K562 (cell line): ENCODE measurements at regions not wholly inside any gene's neighbourhood (a gene's known extent, or its start where the extent isn't known, plus 50 kb on each side); places are given as distances from the start of the nearest gene placed in this dataset.
A peak's percentile ranks its signal among the peaks of the same experiment; 100 is the strongest.

Experiments
- ATAC-seq: fragments of 200-7000 bp; cut with Tn5 transposase; 3 replicates; pipeline ENCODE4 v1.9.1; 2020; ENCODE audit warnings: moderate library complexity
- BruUV-seq: library from RNA; stranded (reverse); fragments of 400-500 nt; replicated peaks from 2 replicates; lab custom pipeline; 2021; lab: Mats Ljungman, UMichigan
- CTCF ChIA-PET: fragments of 300-600 bp; formaldehyde crosslinking; extraction: SDS; loops from one replicate; lab custom pipeline; 2021; ENCODE audit warnings: low intra/inter-chr PET ratio; lab: Yijun Ruan, JAX
- POLR2A ChIA-PET: fragments of 300-600, 350-650 bp; sonication (Branson Sonifier 250); formaldehyde crosslinking; extraction: SDS; loops from one replicate; lab custom pipeline; 2021; ENCODE audit warnings: antibody characterized with exemption, inconsistent platforms; lab: Yijun Ruan, JAX
- DNase-seq, 4 experiments: peaks; one replicate each; pipeline versions ENCODE4 v3.0.0 to v3.0.0-alpha.2; 2011 to 2018; ENCODE audit warnings: low spot score in 3 of 4, mixed read lengths in 3 of 4; ENCODE audit errors: extremely low read depth in 1 of 4
- FAIRE-seq: peaks from 2 replicates; lab custom pipeline; 2011; peaks lifted over from hg19 to GRCh38; lab: Jason Lieb, UNC
- H2AFZ ChIP-seq: 2 replicates; pipeline ENCODE4 v1.6.0; 2011; ENCODE audit warnings: low read depth, low read length, control low read depth, inconsistent platforms
- H3K27ac ChIP-seq: fragments of 200-600 bp; 3 replicates; pipeline ENCODE4 v1.8.0; 2011; ENCODE audit warnings: low read depth, mild to moderate bottlenecking, control low read depth, inconsistent platforms, low read length, moderate library complexity, mixed read lengths; ENCODE audit errors: extremely low read depth
- H3K27me3 ChIP-seq, 2 experiments: fragments of 300-600 bp in 1 of 2; 2 replicates in 1 of 2; 3 replicates in 1 of 2; pipeline versions ENCODE4 v1.6.0 to v1.8.0; 2011; ENCODE audit warnings: inconsistent platforms in 2 of 2, low read length in 2 of 2, mild to moderate bottlenecking in 1 of 2, mixed read lengths in 1 of 2, moderate library complexity in 1 of 2; ENCODE audit not compliant: control insufficient read depth in 2 of 2, insufficient read depth in 2 of 2
- H3K36me3 ChIP-seq: fragments of 300-600 bp; 3 replicates; pipeline ENCODE4 v1.8.0; 2011; ENCODE audit warnings: mild to moderate bottlenecking, low read length, inconsistent platforms; ENCODE audit not compliant: control insufficient read depth, insufficient read depth
- H3K4me1 ChIP-seq, 2 experiments: fragments of 200-600 bp in 1 of 2; replicated peaks in 1 of 2; 2 replicates in 1 of 2; 3 replicates in 1 of 2; pipeline versions ENCODE4 v1.5.1 to v1.8.0; 2011; ENCODE audit warnings: inconsistent platforms in 2 of 2, low read length in 2 of 2, mild to moderate bottlenecking in 1 of 2, mixed read lengths in 1 of 2, moderate library complexity in 1 of 2; ENCODE audit not compliant: control insufficient read depth in 2 of 2, insufficient read depth in 2 of 2
- H3K4me2 ChIP-seq: 2 replicates; pipeline ENCODE4 v1.6.1; 2011; ENCODE audit warnings: low read length, control low read depth, inconsistent platforms, mixed read lengths; ENCODE audit not compliant: insufficient read depth
- H3K4me3 ChIP-seq: fragments of 200-600 bp; sonication (generic), shearing (Covaris generic); 2 replicates; pipeline ENCODE4 v1.5.1; 2016; ENCODE audit warnings: control low read depth, inconsistent platforms
- H3K79me2 ChIP-seq: fragments of 200-600 bp; 3 replicates; pipeline ENCODE4 v1.8.0; 2011; ENCODE audit warnings: low read length, inconsistent platforms; ENCODE audit not compliant: control insufficient read depth, insufficient read depth
- H3K9ac ChIP-seq, 2 experiments: 2 replicates each; pipeline versions ENCODE4 v1.6.0 to v1.6.1; 2011; ENCODE audit warnings: low read depth in 2 of 2, low read length in 2 of 2, control low read depth in 1 of 2, inconsistent platforms in 1 of 2, mild to moderate bottlenecking in 1 of 2, mixed read lengths in 1 of 2; ENCODE audit not compliant: insufficient read depth in 1 of 2
- H3K9me1 ChIP-seq: one replicate; pipeline ENCODE4 v1.6.0; 2011; ENCODE audit warnings: inconsistent platforms, mild to moderate bottlenecking, low read length, moderate library complexity; ENCODE audit not compliant: control insufficient read depth, insufficient read depth
- H3K9me3 ChIP-seq: replicated peaks from 2 replicates; pipeline ENCODE4 v1.5.1; 2011; ENCODE audit warnings: low read depth, low read length, inconsistent platforms; ENCODE audit not compliant: control insufficient read depth, insufficient read depth
- H4K20me1 ChIP-seq: replicated peaks from 2 replicates; pipeline ENCODE4 v1.6.1; 2011; ENCODE audit warnings: low read length, inconsistent platforms, mixed read lengths; ENCODE audit not compliant: control insufficient read depth, insufficient read depth
- BHLHE40 ChIP-seq: IDR thresholded peaks from 2 replicates; pipeline ENCODE4 v1.6.1; 2011; ENCODE audit warnings: low read length, improper control_type of control experiment
- CEBPB ChIP-seq: fragments of 450-650 bp; IDR thresholded peaks from 2 replicates; pipeline ENCODE4 v1.6.1; 2016; ENCODE audit warnings: missing genetic modification characterization, missing compliant biosample characterization
- ETV5 ChIP-seq: sonication (generic); formaldehyde crosslinking; IDR thresholded peaks from 2 replicates; pipeline ENCODE4 v1.4.0; 2020; ENCODE audit warnings: low read depth, mild to moderate bottlenecking, missing genetic modification reagents
- EWSR1 ChIP-seq: fragments of 450-650 bp; IDR thresholded peaks from 2 replicates; pipeline ENCODE4 v1.6.1; 2018; ENCODE audit warnings: borderline replicate concordance, mild to moderate bottlenecking, low read depth, moderate library complexity; ENCODE audit not compliant: partially characterized antibody
- HMG20A ChIP-seq: fragments of 450-650 bp; formaldehyde crosslinking; conservative IDR thresholded peaks from 2 replicates; pipeline ENCODE4 v1.4.0; 2020; ENCODE audit warnings: mild to moderate bottlenecking, mixed read lengths
- NFE2L1 ChIP-seq: fragments of 450-650 bp; IDR thresholded peaks from 2 replicates; pipeline ENCODE4 v1.6.1; 2016; ENCODE audit warnings: missing genetic modification characterization, low read depth, mild to moderate bottlenecking, missing compliant biosample characterization, moderate library complexity, borderline replicate concordance
- NRF1 ChIP-seq, 2 experiments: fragments of 450-650 bp; IDR thresholded peaks in 1 of 2; conservative IDR thresholded peaks in 1 of 2; 2 replicates each; pipeline ENCODE4 v1.6.1; 2014; ENCODE audit warnings: mild to moderate bottlenecking in 2 of 2
- POLR2AphosphoS2 ChIP-seq: IDR thresholded peaks from 2 replicates; pipeline ENCODE4 v1.6.1; 2012; ENCODE audit warnings: low read length, improper control_type of control experiment
- TAL1 ChIP-seq: fragments of 450-650 bp; IDR thresholded peaks from 2 replicates; pipeline ENCODE4 v1.6.1; 2016; ENCODE audit warnings: mild to moderate bottlenecking
- ZBTB7A ChIP-seq: IDR thresholded peaks from 2 replicates; pipeline ENCODE4 v1.6.1; 2011; ENCODE audit warnings: low read depth, mild to moderate bottlenecking, low read length, moderate library complexity, borderline replicate concordance; ENCODE audit not compliant: control insufficient read depth
- ZNF561 ChIP-seq: fragments of 450-650 bp; formaldehyde crosslinking; conservative IDR thresholded peaks from 2 replicates; pipeline ENCODE4 v1.4.0; 2020; ENCODE audit warnings: mild to moderate bottlenecking, moderate library complexity
- WGBS: fragments of 100-300 bp; shearing (Covaris generic); methylation state at CpG from one replicate; pipeline ENCODE4 v1.1.6; 2016; ENCODE audit warnings: low coverage, mixed read lengths; ENCODE audit not compliant: insufficient coverage; ENCODE audit errors: missing lambda C conversion rate; 5-methylcytosine and 5-hydroxymethylcytosine counted together
- in situ Hi-C: fragments of 300-500 bp; cut with MboI; formaldehyde crosslinking; loops from 4 replicates; pipeline ENCODE4 v1.15.0; 2018; ENCODE audit warnings: inconsistent platforms, mixed read lengths
- intact Hi-C: fragments of 100-400 bp; cut with micrococcal nuclease; formaldehyde crosslinking; loops from 2 replicates; pipeline ENCODE4 v1.14.2; 2022

- TF ChIP-seq EWSR1 = no peak
- TF ChIP-seq TAL1 = no peak
- TF ChIP-seq POLR2AphosphoS2 = no peak
- TF ChIP-seq ETV5 (CRISPR knock-in tag) = no peak
- TF ChIP-seq HMG20A = no peak
- TF ChIP-seq CEBPB (tag) = no peak
- no peak for TF ChIP-seq ZBTB7A
- no peak for TF ChIP-seq ZNF561 (CRISPR knock-in tag)
- TF ChIP-seq, all 486 proteins: peak for 0
Observed at GRCh38 chr10:31145986-31146385, 114.3 kb upstream of the ZNF438 start (continued).

GRCh38 chr10:31146491-31147209, 115.0 kb upstream of the ZNF438 start:
- Histone ChIP-seq H3K79me2 (no peaks in the 10 kb centered on the region), H3K4me1 (no peaks in the 10 kb centered on the region; a peak in 1 of 5 replicates), H2AFZ (no peak overlapping the region), H3K9me3 (no peaks in the 10 kb centered on the region), H3K9me1 (no peaks in the 10 kb centered on the region), H3K4me2 (no peak overlapping the region), H3K9ac (0 out of 4 replicates have a peak overlapping the region, but pooled peaks of 1 of the 2 experiments have one; percentile 41), H3K27ac (no peak overlapping the region), H3K4me3 (no peak overlapping the region)
- no peak for FAIRE-seq
- intact Hi-C loops = no loop called here
- DNase-seq = no peak
- POLR2A ChIA-PET = no interaction called here
- no TSS peak for BruUV-seq
- TF ChIP-seq BHLHE40 = peak; percentile 53
- no peak for TF ChIP-seq NFE2L1 (tag)
- peak; percentile 22 to 45; a peak in 2 of 4 replicates for TF ChIP-seq NRF1 (conservative IDR thresholded peaks at IDR 0.05 in 1 of 2, IDR thresholded peaks at IDR 0.05 in 1 of 2)
- TF ChIP-seq, all 486 proteins: peak for 2
- ATAC-seq = no peak
- H4K20me1 ChIP-seq = no peaks in the 10 kb centered on the region
- no peaks in the 10 kb centered on the region for H3K36me3 ChIP-seq
- peaks cover 10 to 15% of the 10 kb centered on the region in 2 experiments; a peak in 4 of 5 replicates for H3K27me3 ChIP-seq
- CTCF ChIA-PET = no interaction called here
- 20% methylated on average over 19 of the region's 21 CpGs for WGBS
- in situ Hi-C loops = no loop called here
